GM10248 (cell line): ENCODE measurements at regions not wholly inside any gene's neighbourhood (a gene's known extent, or its start where the extent isn't known, plus 50 kb on each side); places are given as distances from the start of the nearest gene placed in this dataset.

Experiments used
- CTCF ChIA-PET: fragments of 300-600 bp; sonication (Branson Sonifier 250); formaldehyde crosslinking; extraction: SDS; loops from one replicate; lab custom pipeline; 2021; ENCODE audit warnings: antibody characterized with exemption; lab: Yijun Ruan, JAX
- POLR2A ChIA-PET: fragments of 350-650 bp; sonication (Branson Sonifier 250); formaldehyde crosslinking; extraction: SDS; loops from one replicate; lab custom pipeline; 2020; ENCODE audit warnings: antibody characterized with exemption; lab: Yijun Ruan, JAX
- DNase-seq: peaks from one replicate; pipeline ENCODE4 v3.0.0; 2012; ENCODE audit errors: extremely low spot score
- CTCF ChIP-seq: IDR thresholded peaks from 2 replicates; pipeline ENCODE4 v1.5.1; 2012; ENCODE audit warnings: mild to moderate bottlenecking, low read depth; ENCODE audit errors: extremely low read depth, missing control alignments, control extremely low read depth

DNA sequence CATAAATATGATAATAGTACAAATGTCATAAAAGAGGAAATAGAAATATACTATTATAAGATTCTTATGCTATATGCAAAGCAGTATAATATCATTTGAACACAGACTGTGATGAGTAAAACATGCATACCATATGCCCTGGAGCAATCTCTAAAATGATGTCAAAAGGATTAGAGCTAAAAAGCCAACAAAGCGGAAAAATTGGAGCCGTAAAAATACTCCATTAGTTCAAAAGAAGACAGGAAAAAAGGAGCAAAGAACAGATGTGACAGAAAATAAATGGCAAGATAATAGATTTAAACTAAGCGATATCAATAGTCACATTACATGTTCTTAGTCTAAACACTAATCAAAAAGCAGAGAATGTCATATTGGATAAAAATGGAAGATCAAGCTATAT lies 191.0 kb upstream of the PLPP4 start:
- ChIA-PET POLR2A (no interaction called here), CTCF (interaction anchor here (1.2 kb wide), 1 partner anchor 22 kb away, joined by 3 read pairs; no protein-coding TSS in a partner anchor)
- no peak for DNase-seq
- TF ChIP-seq CTCF, result no peak

DNA sequence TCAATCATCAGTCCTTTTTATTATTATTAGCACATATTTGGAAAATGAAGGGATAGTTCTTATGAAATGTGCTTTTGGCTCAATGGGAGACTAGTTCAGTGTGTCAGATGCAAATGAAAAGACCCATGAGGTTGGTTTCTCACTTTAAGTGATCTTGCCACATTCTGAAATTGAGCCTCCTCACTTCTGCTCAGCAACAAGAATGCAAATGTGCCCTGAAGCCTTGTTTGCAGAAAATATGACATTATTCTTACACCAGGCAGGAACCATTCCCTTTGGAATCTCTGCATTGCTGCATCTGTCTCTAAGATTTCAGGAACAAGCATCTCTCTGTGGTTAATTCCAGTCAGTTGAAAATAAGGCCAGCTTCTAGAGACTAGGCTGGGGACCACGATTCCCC lies 186.1 kb upstream of the PLPP4 start:
- DNase-seq, result no peak
- ChIA-PET POLR2A (no interaction called here), CTCF (no interaction called here)
- no peak for TF ChIP-seq CTCF

DNA sequence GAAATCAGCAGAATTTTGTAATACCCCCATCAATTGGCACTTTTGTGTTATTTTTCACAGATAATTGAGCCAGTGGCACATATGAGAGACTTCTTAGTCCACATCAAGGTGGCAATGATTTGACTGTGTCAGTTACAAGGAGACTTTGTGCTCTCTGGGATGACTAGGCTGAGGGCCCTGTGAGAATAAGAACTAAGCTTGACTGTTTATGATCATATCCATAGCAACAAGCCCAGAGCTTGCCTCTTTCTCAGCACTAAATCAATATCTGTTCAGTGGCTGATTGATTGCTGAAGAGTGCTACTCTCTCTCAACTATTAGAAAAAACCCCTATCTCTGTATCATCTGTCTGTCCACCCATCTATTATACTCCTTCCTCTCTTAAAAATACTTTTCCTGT lies 185.3 kb upstream of the PLPP4 start:
- DNase-seq, result no peak
- no peak for TF ChIP-seq CTCF
- CTCF ChIA-PET, result interaction anchor here (2.0 kb wide), 1 partner anchor 12 kb away, joined by 5 read pairs; no protein-coding TSS in a partner anchor
- POLR2A ChIA-PET, result no interaction called here

DNA sequence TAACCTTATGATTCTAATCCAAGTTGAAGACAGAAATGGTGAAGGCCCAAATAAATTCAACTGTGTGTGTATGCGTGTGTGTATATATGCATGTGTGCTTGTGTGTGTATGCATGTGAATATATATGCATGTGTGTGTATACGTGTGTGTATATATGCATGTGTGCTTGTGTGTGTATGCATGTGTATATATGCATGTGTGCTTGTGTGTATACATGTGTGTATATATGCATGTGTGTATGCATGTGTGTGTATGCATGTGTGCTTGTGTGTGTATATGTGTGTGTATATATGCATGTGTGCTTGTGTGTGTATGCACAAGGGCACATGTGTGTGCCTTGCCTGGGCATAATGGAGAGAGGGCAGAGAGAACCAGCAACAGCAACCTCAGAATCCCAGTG lies 184.7 kb upstream of the PLPP4 start:
- ChIA-PET POLR2A (no interaction called here), CTCF (interaction anchor here (2.0 kb wide), 1 partner anchor 12 kb away, joined by 5 read pairs; no protein-coding TSS in a partner anchor)
- TF ChIP-seq CTCF, result no peak
- no peak for DNase-seq

DNA sequence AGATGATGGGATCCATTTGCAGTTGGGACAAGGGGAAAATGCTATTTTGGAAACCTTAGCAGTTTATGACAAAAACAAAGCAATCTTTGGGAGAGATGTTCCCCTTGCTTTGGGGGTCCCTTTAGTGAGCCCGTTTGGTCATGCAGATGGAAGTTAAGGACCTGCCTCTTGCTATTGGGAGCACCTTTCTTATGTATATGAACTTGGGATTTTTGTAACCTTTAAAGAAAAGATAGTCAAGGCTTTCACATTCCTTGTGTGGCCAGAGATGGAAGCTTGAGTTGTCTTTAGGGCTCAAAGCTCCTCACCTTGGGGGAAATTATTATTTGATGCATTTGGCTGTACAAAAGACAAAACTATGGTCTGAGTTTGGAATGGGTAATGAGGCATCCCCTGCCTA lies 179.0 kb upstream of the PLPP4 start:
- ChIA-PET POLR2A (no interaction called here), CTCF (interaction anchor here (1.4 kb wide), 1 partner anchor 9 kb away, joined by 4 read pairs; no protein-coding TSS in a partner anchor)
- no peak for TF ChIP-seq CTCF
- no peak for DNase-seq

GRCh38 chr10:120279196-120279595 lies 177.8 kb upstream of the PLPP4 start:
- no peak for TF ChIP-seq CTCF
- no peak for DNase-seq
- ChIA-PET POLR2A (no interaction called here), CTCF (interaction anchor here (1.4 to 1.6 kb wide), 2 partner anchors 10 to 11 kb away, joined by 3 to 4 read pairs; no protein-coding TSS in a partner anchor)
